OCI-LY1 (cell line): ENCODE measurements at regions not wholly inside any gene's neighbourhood (a gene's known extent, or its start where the extent isn't known, plus 50 kb on each side); places are given as distances from the start of the nearest gene placed in this dataset.

Source experiments
- H2AFZ ChIP-seq: fragments of 200-600 bp; sonication (generic), shearing (Covaris generic); 2 replicates; pipeline ENCODE4 v1.6.0; 2014; ENCODE audit warnings: antibody characterized with exemption, mild to moderate bottlenecking, low read length
- H3F3A ChIP-seq: fragments of 200-600 bp; sonication (generic), shearing (Covaris generic); 2 replicates; pipeline ENCODE4 v1.6.0; 2014; ENCODE audit warnings: mild to moderate bottlenecking, antibody characterized with exemption, low read length, moderate library complexity; ENCODE audit not compliant: insufficient read depth
- H3K27ac ChIP-seq: fragments of 200-600 bp; sonication (generic); 2 replicates; pipeline ENCODE4 v1.5.1; 2014; ENCODE audit warnings: low read length, mixed run types, mild to moderate bottlenecking, low read depth; ENCODE audit not compliant: poor library complexity, severe bottlenecking
- H3K27me3 ChIP-seq: fragments of 200-600 bp; sonication (generic); 2 replicates; pipeline ENCODE4 v1.6.0; 2014; ENCODE audit warnings: antibody characterized with exemption, mild to moderate bottlenecking, low read length, moderate library complexity; ENCODE audit not compliant: insufficient read depth
- H3K36me3 ChIP-seq: fragments of 200-600 bp; sonication (generic); 2 replicates; pipeline ENCODE4 v1.6.1; 2014; ENCODE audit warnings: mild to moderate bottlenecking, antibody characterized with exemption, low read length, moderate library complexity, mixed read lengths; ENCODE audit not compliant: insufficient read depth
- H3K4me1 ChIP-seq: fragments of 200-600 bp; sonication (generic); 2 replicates; pipeline ENCODE4 v1.5.1; 2014; ENCODE audit warnings: mild to moderate bottlenecking, low read length, moderate library complexity; ENCODE audit not compliant: insufficient read depth, severe bottlenecking
- H3K4me2 ChIP-seq: fragments of 200-600 bp; sonication (generic), shearing (Covaris generic); 2 replicates; pipeline ENCODE4 v1.6.1; 2014; ENCODE audit warnings: low read length
- H3K4me3 ChIP-seq: fragments of 200-600 bp; sonication (generic); 2 replicates; pipeline ENCODE4 v1.5.1; 2014; ENCODE audit warnings: low read length, low read depth, mild to moderate bottlenecking, mixed read lengths; ENCODE audit not compliant: poor library complexity, severe bottlenecking
- H3K79me2 ChIP-seq: fragments of 200-600 bp; shearing (Covaris generic); 2 replicates; pipeline ENCODE4 v1.6.1; 2016; ENCODE audit warnings: mixed run types, low read length, mixed read lengths; ENCODE audit not compliant: insufficient read depth
- H3K9ac ChIP-seq: fragments of 200-600 bp; sonication (generic), shearing (Covaris generic); 2 replicates; pipeline ENCODE4 v1.6.1; 2014; ENCODE audit warnings: mild to moderate bottlenecking, low read length, mixed read lengths
- H3K9me2 ChIP-seq: fragments of 200-600 bp; sonication (generic), shearing (Covaris generic); 2 replicates; pipeline ENCODE4 v1.6.1; 2014; ENCODE audit warnings: low read depth, mild to moderate bottlenecking, low read length, mixed read lengths
- H3K9me3 ChIP-seq: fragments of 200-600 bp; shearing (Covaris generic); 2 replicates; pipeline ENCODE4 v1.6.1; 2014; ENCODE audit warnings: low read length, mixed read lengths
- H4K20me1 ChIP-seq: fragments of 200-600 bp; sonication (generic), shearing (Covaris generic); 2 replicates; pipeline ENCODE4 v1.6.0; 2016; ENCODE audit warnings: mild to moderate bottlenecking, low read length; ENCODE audit not compliant: insufficient read depth
- EZH2 ChIP-seq: fragments of 200-600 bp; sonication (generic), shearing (Covaris generic); IDR thresholded peaks from 2 replicates; pipeline ENCODE4 v1.8.0; 2017; ENCODE audit warnings: borderline replicate concordance, mixed run types, mild to moderate bottlenecking, antibody characterized with exemption, low read length, moderate library complexity, mixed read lengths
- TF ChIP-seq, protein P1 (sequence below): fragments of 200-600 bp; sonication (generic), shearing (Covaris generic); IDR thresholded peaks from 2 replicates; pipeline ENCODE4 v1.5.1; 2017; ENCODE audit warnings: mild to moderate bottlenecking, antibody characterized with exemption, low read length, moderate library complexity, mixed read lengths

DNA sequence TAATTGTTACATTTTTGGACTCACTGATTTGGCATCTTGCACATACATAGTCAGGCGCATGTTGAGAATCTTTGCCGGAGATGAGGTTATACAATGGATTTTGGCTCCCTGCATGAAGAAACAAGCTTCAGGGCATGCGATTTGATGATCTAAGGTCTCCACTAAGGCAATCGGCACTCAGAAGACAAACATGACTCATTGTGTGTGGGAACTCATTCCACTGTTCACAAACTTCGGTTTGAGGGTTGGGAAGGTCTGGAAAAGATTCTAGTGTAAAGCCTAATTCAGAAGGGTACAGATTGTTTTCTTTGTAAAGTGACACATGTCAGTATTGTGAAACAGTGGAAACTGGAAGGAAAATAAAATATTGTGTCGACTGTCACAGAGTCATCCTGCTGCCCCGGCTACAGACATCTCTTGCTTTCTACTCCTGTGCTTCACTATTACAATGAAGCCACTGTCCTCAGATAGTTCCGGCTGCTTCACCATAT is 192.6 kb upstream of the HMGA2 start:
- Histone ChIP-seq H2AFZ (no peak overlapping the region), H3K4me2 (no peak overlapping the region), H3F3A (no peaks in the 10 kb centered on the region), H3K9ac (no peak overlapping the region), H4K20me1 (no peaks in the 10 kb centered on the region), H3K9me3 (no peaks in the 10 kb centered on the region), H3K27me3 (no peaks in the 10 kb centered on the region), H3K27ac (no peak overlapping the region), H3K79me2 (no peaks in the 10 kb centered on the region), H3K4me1 (no peaks in the 10 kb centered on the region), H3K36me3 (no peaks in the 10 kb centered on the region), H3K9me2 (no peaks in the 10 kb centered on the region), H3K4me3 (no peak overlapping the region)
- TF ChIP-seq EZH2, result no peak
- TF ChIP-seq, protein P1, sequence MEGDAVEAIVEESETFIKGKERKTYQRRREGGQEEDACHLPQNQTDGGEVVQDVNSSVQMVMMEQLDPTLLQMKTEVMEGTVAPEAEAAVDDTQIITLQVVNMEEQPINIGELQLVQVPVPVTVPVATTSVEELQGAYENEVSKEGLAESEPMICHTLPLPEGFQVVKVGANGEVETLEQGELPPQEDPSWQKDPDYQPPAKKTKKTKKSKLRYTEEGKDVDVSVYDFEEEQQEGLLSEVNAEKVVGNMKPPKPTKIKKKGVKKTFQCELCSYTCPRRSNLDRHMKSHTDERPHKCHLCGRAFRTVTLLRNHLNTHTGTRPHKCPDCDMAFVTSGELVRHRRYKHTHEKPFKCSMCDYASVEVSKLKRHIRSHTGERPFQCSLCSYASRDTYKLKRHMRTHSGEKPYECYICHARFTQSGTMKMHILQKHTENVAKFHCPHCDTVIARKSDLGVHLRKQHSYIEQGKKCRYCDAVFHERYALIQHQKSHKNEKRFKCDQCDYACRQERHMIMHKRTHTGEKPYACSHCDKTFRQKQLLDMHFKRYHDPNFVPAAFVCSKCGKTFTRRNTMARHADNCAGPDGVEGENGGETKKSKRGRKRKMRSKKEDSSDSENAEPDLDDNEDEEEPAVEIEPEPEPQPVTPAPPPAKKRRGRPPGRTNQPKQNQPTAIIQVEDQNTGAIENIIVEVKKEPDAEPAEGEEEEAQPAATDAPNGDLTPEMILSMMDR, result no peak

DNA sequence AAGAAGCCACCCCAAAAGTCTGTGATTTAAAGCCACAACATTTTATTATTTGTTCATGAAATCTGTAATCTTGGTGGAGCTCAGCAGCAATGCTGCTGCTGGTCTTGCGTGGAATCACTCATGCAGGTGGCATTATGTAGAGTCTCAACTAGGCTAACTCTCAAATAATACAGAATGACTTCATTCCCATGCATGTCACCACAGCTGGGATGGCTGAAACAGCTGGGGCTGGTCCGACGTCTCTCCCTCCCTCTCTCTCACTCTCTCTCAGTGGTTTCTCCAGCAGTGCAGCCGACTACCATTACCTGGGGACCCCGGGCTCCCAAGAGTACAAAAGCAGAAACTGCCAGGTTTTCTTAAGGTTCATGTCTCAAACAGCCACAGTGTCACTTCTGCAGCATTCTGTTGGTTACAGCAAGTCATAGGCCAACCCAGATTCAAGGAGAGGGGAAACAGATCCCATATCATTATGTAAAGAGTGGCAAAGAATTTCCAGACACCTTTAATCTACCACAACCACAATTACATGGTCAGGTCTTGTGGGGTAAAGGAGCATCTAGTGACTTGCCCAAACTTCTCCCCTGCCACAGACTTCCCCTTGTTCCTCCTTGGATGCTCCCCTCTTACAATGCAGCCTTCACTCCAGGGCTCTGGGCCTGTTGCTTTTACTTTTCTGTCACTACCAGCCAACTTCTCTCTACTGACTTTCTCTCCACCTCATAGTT is 192.0 kb upstream of the HMGA2 start:
- H3K9me2 ChIP-seq, result no peaks in the 10 kb centered on the region
- no peak overlapping the region for H2AFZ ChIP-seq
- no peaks in the 10 kb centered on the region for H3K36me3 ChIP-seq
- no peaks in the 10 kb centered on the region for H3K9me3 ChIP-seq
- H3K27ac ChIP-seq, result no peak overlapping the region
- H3F3A ChIP-seq, result no peaks in the 10 kb centered on the region
- no peak overlapping the region for H3K4me3 ChIP-seq
- H3K9ac ChIP-seq, result no peak overlapping the region
- no peak overlapping the region for H3K4me2 ChIP-seq
- no peaks in the 10 kb centered on the region for H3K27me3 ChIP-seq
- TF ChIP-seq EZH2, result no peak
- TF ChIP-seq, protein P1, result no peak
- no peaks in the 10 kb centered on the region for H3K4me1 ChIP-seq
- no peaks in the 10 kb centered on the region for H4K20me1 ChIP-seq
- no peaks in the 10 kb centered on the region for H3K79me2 ChIP-seq

DNA sequence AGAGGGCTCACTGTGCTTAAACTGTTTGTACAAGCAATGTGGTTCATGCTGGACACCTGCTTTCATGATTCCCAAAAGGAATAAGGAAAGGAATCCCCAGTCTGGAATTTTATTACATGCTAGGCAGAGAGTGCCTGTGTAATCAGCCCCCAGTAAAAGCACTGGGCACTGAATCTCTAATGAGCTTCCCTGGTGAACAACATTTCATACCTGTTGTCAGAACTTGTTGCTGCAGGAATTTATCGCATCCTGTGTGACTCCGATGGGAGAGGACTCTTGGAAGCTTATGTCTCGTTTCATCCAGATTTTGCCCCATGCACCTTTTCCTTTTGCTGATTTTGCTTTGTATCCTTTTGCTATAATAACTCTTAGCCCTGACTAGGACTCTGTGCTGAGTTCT is 190.2 kb upstream of the HMGA2 start:
- no peak overlapping the region for H3K27ac ChIP-seq
- no peaks in the 10 kb centered on the region for H3K9me3 ChIP-seq
- no peak overlapping the region for H3K9ac ChIP-seq
- TF ChIP-seq, protein P1, result no peak
- no peak for TF ChIP-seq EZH2
- no peaks in the 10 kb centered on the region for H3K27me3 ChIP-seq
- no peaks in the 10 kb centered on the region for H3F3A ChIP-seq
- H3K79me2 ChIP-seq, result no peaks in the 10 kb centered on the region
- no peaks in the 10 kb centered on the region for H3K9me2 ChIP-seq
- no peak overlapping the region for H3K4me2 ChIP-seq
- H3K36me3 ChIP-seq, result no peaks in the 10 kb centered on the region
- H2AFZ ChIP-seq, result no peak overlapping the region
- no peak overlapping the region for H3K4me3 ChIP-seq
- no peaks in the 10 kb centered on the region for H4K20me1 ChIP-seq
- H3K4me1 ChIP-seq, result no peaks in the 10 kb centered on the region
